Activated CD4-positive, alpha-beta T cell treated with anti-CD3 and anti-CD28 coated beads, Interleukin-2, amount 10 ng/mL, durations not matched to agents 7 days and 5 days (primary cell): ENCODE measurements at regions not wholly inside any gene's neighbourhood (a gene's known extent, or its start where the extent isn't known, plus 50 kb on each side); places are given as distances from the start of the nearest gene placed in this dataset.
A peak's percentile ranks its signal among the peaks of the same experiment; 100 is the strongest.
"Not testable (repeated sequence)": the region's sequence is repeated elsewhere in the genome, so short reads cannot be mapped to it uniquely, and the experiment has no call there.

Source experiments
- CTCF ChIA-PET: fragments of 350-600 bp; sonication (Branson Sonifier 250); formaldehyde crosslinking; loops from one replicate; lab custom pipeline; 2021; ENCODE audit warnings: antibody characterized with exemption; lab: Charles Lee
- POLR2A ChIA-PET: fragments of 350-600 bp; sonication (Branson Sonifier 250); formaldehyde crosslinking; loops from one replicate; lab custom pipeline; 2021; ENCODE audit warnings: antibody characterized with exemption; lab: Charles Lee
- DNase-seq: peaks from one replicate; pipeline ENCODE4 v3.0.0-alpha.2; 2020
- H3K27ac Mint-ChIP-seq: one replicate; pipeline ENCODE4 v1.8.0; 2021; ENCODE audit warnings: mild to moderate bottlenecking, moderate library complexity, mixed read lengths
- H3K27me3 Mint-ChIP-seq: one replicate; pipeline ENCODE4 v1.8.0; 2021; ENCODE audit warnings: mixed read lengths
- H3K36me3 Mint-ChIP-seq: one replicate; pipeline ENCODE4 v1.8.0; 2021; ENCODE audit warnings: low read depth, mixed read lengths
- H3K4me1 Mint-ChIP-seq: one replicate; pipeline ENCODE4 v1.8.0; 2021; ENCODE audit warnings: mixed read lengths
- H3K4me3 Mint-ChIP-seq: one replicate; pipeline ENCODE4 v1.8.0; 2021; ENCODE audit warnings: mild to moderate bottlenecking, moderate library complexity, mixed read lengths
- H3K9me3 Mint-ChIP-seq: one replicate; pipeline ENCODE4 v1.8.0; 2021; ENCODE audit warnings: mixed read lengths

GRCh38 chr16:17565605-17566004 is 94.8 kb upstream of the XYLT1 start:
- peaks cover 2% of the 10 kb centered on the region for H3K27me3 Mint-ChIP-seq
- no peaks in the 10 kb centered on the region for H3K9me3 Mint-ChIP-seq
- DNase-seq = no peak
- no peaks in the 10 kb centered on the region for H3K4me1 Mint-ChIP-seq
- no peak overlapping the region for H3K27ac Mint-ChIP-seq
- no peaks in the 10 kb centered on the region for H3K36me3 Mint-ChIP-seq
- ChIA-PET POLR2A (no interaction called here), CTCF (no interaction called here)
- H3K4me3 Mint-ChIP-seq = no peak overlapping the region

- CTCF ChIA-PET = no interaction called here
Measured at GRCh38 chr16:17564856-17565255, 94.1 kb upstream of the XYLT1 start.

GRCh38 chr16:17563323-17564091 is 92.7 kb upstream of the XYLT1 start:
- Mint-ChIP-seq H3K4me1 (no peaks in the 10 kb centered on the region), H3K27ac (no peak overlapping the region), H3K27me3 (peaks cover 5% of the 10 kb centered on the region), H3K4me3 (no peak overlapping the region), H3K36me3 (no peaks in the 10 kb centered on the region), H3K9me3 (no peaks in the 10 kb centered on the region)
- ChIA-PET CTCF (no interaction called here), POLR2A (no interaction called here)
- no peak for DNase-seq

More at GRCh38 chr16:17564856-17565255, 94.1 kb upstream of the XYLT1 start:
- Mint-ChIP-seq H3K4me3 (no peak overlapping the region), H3K27me3 (peaks cover 2% of the 10 kb centered on the region), H3K27ac (no peak overlapping the region), H3K36me3 (no peaks in the 10 kb centered on the region), H3K9me3 (no peaks in the 10 kb centered on the region), H3K4me1 (no peaks in the 10 kb centered on the region)
- DNase-seq = no peak
- POLR2A ChIA-PET = no interaction called here

GRCh38 chr16:17561056-17561455 is 90.3 kb upstream of the XYLT1 start:
- Mint-ChIP-seq H3K9me3 (no peaks in the 10 kb centered on the region), H3K4me3 (no peak overlapping the region), H3K4me1 (no peaks in the 10 kb centered on the region), H3K36me3 (no peaks in the 10 kb centered on the region), H3K27ac (no peak overlapping the region), H3K27me3 (peaks cover 9% of the 10 kb centered on the region)
- ChIA-PET POLR2A (no interaction called here), CTCF (no interaction called here)
- DNase-seq = no peak

- Mint-ChIP-seq H3K27ac (no peak overlapping the region), H3K4me1 (no peaks in the 10 kb centered on the region), H3K9me3 (no peaks in the 10 kb centered on the region), H3K27me3 (peaks cover 9% of the 10 kb centered on the region), H3K4me3 (no peak overlapping the region), H3K36me3 (no peaks in the 10 kb centered on the region)
- ChIA-PET POLR2A (no interaction called here), CTCF (interaction anchor here (0.7 to 1.1 kb wide), 3 partner anchors 19 to 553 kb away, joined by 3 to 4 read pairs (median 3); no protein-coding TSS in a partner anchor)
- no peak for DNase-seq
Measured at GRCh38 chr16:17560548-17560947, 89.8 kb upstream of the XYLT1 start.

- no peaks in the 10 kb centered on the region for H3K36me3 Mint-ChIP-seq
- peaks cover 7% of the 10 kb centered on the region for H3K27me3 Mint-ChIP-seq
- no peak overlapping the region for H3K4me3 Mint-ChIP-seq
- no peak overlapping the region for H3K27ac Mint-ChIP-seq
- peaks cover 2% of the 10 kb centered on the region for H3K4me1 Mint-ChIP-seq
- ChIA-PET CTCF (interaction anchor here (1.1 kb wide), 1 partner anchor 25 kb away, joined by 3 read pairs; no protein-coding TSS in a partner anchor), POLR2A (no interaction called here)
- no peak for DNase-seq
- no peaks in the 10 kb centered on the region for H3K9me3 Mint-ChIP-seq
Measured at GRCh38 chr16:17559394-17559793, 88.6 kb upstream of the XYLT1 start.

GRCh38 chr16:17557949-17558348 is 87.2 kb upstream of the XYLT1 start:
- peaks cover 7% of the 10 kb centered on the region for H3K27me3 Mint-ChIP-seq
- no peaks in the 10 kb centered on the region for H3K36me3 Mint-ChIP-seq
- no peak overlapping the region for H3K4me3 Mint-ChIP-seq
- POLR2A ChIA-PET = no interaction called here
- no peak overlapping the region for H3K27ac Mint-ChIP-seq
- CTCF ChIA-PET = no interaction called here
- H3K9me3 Mint-ChIP-seq = no peaks in the 10 kb centered on the region
- H3K4me1 Mint-ChIP-seq = peaks cover 2% of the 10 kb centered on the region
- DNase-seq = no peak

- Mint-ChIP-seq H3K27ac (no peak overlapping the region), H3K4me3 (no peak overlapping the region), H3K9me3 (no peaks in the 10 kb centered on the region), H3K4me1 (peaks cover 2% of the 10 kb centered on the region), H3K27me3 (peaks cover 7% of the 10 kb centered on the region), H3K36me3 (no peaks in the 10 kb centered on the region)
- ChIA-PET POLR2A (no interaction called here), CTCF (interaction anchor here (1.1 kb wide), 1 partner anchor 13 kb away, joined by 4 read pairs; no protein-coding TSS in a partner anchor)
- DNase-seq = peak; percentile 7
Measured at GRCh38 chr16:17557480-17557879, 86.7 kb upstream of the XYLT1 start.

- CTCF ChIA-PET = interaction anchor here (0.7 to 1.5 kb wide), 3 partner anchors 12 to 189 kb away, joined by 4 to 6 read pairs (median 4); no protein-coding TSS in a partner anchor
- POLR2A ChIA-PET = no interaction called here
- H3K27me3 Mint-ChIP-seq = peaks cover 7% of the 10 kb centered on the region
- no peaks in the 10 kb centered on the region for H3K36me3 Mint-ChIP-seq
- H3K9me3 Mint-ChIP-seq = no peaks in the 10 kb centered on the region
- H3K4me3 Mint-ChIP-seq = no peak overlapping the region
- no peak overlapping the region for H3K27ac Mint-ChIP-seq
- H3K4me1 Mint-ChIP-seq = peaks cover 2% of the 10 kb centered on the region
- DNase-seq = peak; percentile 7
Measured at GRCh38 chr16:17556276-17557052, 85.7 kb upstream of the XYLT1 start.

GRCh38 chr16:17555176-17555575 is 84.4 kb upstream of the XYLT1 start:
- no peak for DNase-seq
- POLR2A ChIA-PET = no interaction called here
- Mint-ChIP-seq H3K27ac (no peak overlapping the region), H3K27me3 (peaks cover 7% of the 10 kb centered on the region), H3K36me3 (no peaks in the 10 kb centered on the region), H3K9me3 (no peaks in the 10 kb centered on the region), H3K4me3 (no peak overlapping the region), H3K4me1 (peaks cover 2% of the 10 kb centered on the region)
- CTCF ChIA-PET = interaction anchor here (0.9 kb wide), 1 partner anchor 47 kb away, joined by 4 read pairs; no protein-coding TSS in a partner anchor

GRCh38 chr16:17552351-17552750 is 81.6 kb upstream of the XYLT1 start:
- POLR2A ChIA-PET = no interaction called here
- H3K27ac Mint-ChIP-seq = no peak overlapping the region
- H3K4me1 Mint-ChIP-seq = peaks cover 2% of the 10 kb centered on the region
- no peak overlapping the region for H3K4me3 Mint-ChIP-seq
- DNase-seq = no peak
- H3K36me3 Mint-ChIP-seq = no peaks in the 10 kb centered on the region
- H3K27me3 Mint-ChIP-seq = no peaks in the 10 kb centered on the region
- no peaks in the 10 kb centered on the region for H3K9me3 Mint-ChIP-seq
- CTCF ChIA-PET = interaction anchor here (0.7 kb wide), 1 partner anchor 672 kb away, joined by 3 read pairs; no protein-coding TSS in a partner anchor

GRCh38 chr16:17551682-17552081 is 80.9 kb upstream of the XYLT1 start:
- POLR2A ChIA-PET, H3K36me3 Mint-ChIP-seq, H3K4me3 Mint-ChIP-seq, H3K4me1 Mint-ChIP-seq, H3K27ac Mint-ChIP-seq, CTCF ChIA-PET, H3K27me3 Mint-ChIP-seq, H3K9me3 Mint-ChIP-seq, DNase-seq: not testable (repeated sequence)

- no peak for DNase-seq
- Mint-ChIP-seq H3K4me3 (no peak overlapping the region), H3K4me1 (no peaks in the 10 kb centered on the region), H3K27ac (no peak overlapping the region), H3K36me3 (no peaks in the 10 kb centered on the region), H3K9me3 (no peaks in the 10 kb centered on the region), H3K27me3 (no peaks in the 10 kb centered on the region)
- ChIA-PET CTCF (no interaction called here), POLR2A (no interaction called here)
Measured at GRCh38 chr16:17548825-17549224, 78.1 kb upstream of the XYLT1 start.
